Osteoblast (primary cell): ENCODE measurements at regions not wholly inside any gene's neighbourhood (a gene's known extent, or its start where the extent isn't known, plus 50 kb on each side); places are given as distances from the start of the nearest gene placed in this dataset.

Source experiments
- DNase-seq: peaks from one replicate; pipeline ENCODE4 v3.0.0; 2011; ENCODE audit warnings: low spot score, mixed read lengths; ENCODE audit not compliant: insufficient read length; ENCODE audit errors: missing footprints
- H2AFZ ChIP-seq: 2 replicates; pipeline ENCODE4 v1.6.0; 2011; ENCODE audit warnings: mild to moderate bottlenecking, low read length
- H3K27ac ChIP-seq: 2 replicates; pipeline ENCODE4 v1.5.1; 2011; ENCODE audit warnings: mild to moderate bottlenecking, low read depth, low read length, moderate library complexity
- H3K27me3 ChIP-seq: 2 replicates; pipeline ENCODE4 v1.6.0; 2012; ENCODE audit warnings: mild to moderate bottlenecking, control low read depth, inconsistent platforms, low read length, moderate library complexity; ENCODE audit not compliant: insufficient read depth
- H3K36me3 ChIP-seq: 2 replicates; pipeline ENCODE4 v1.5.1; 2011; ENCODE audit warnings: mild to moderate bottlenecking, low read length, control low read depth, moderate library complexity; ENCODE audit not compliant: insufficient read depth
- H3K4me1 ChIP-seq: 2 replicates; pipeline ENCODE4 v1.5.1; 2011; ENCODE audit warnings: mild to moderate bottlenecking, low read length, control low read depth, moderate library complexity; ENCODE audit not compliant: insufficient read depth
- H3K4me2 ChIP-seq: 2 replicates; pipeline ENCODE4 v1.6.0; 2011; ENCODE audit warnings: mild to moderate bottlenecking, low read length; ENCODE audit not compliant: insufficient read depth
- H3K4me3 ChIP-seq: fragments of 200-600 bp; sonication (generic); 3 replicates; pipeline ENCODE4 v1.5.1; 2012; ENCODE audit warnings: mild to moderate bottlenecking, low read length, inconsistent platforms; ENCODE audit not compliant: insufficient read depth
- H3K79me2 ChIP-seq: 2 replicates; pipeline ENCODE4 v1.6.0; 2012; ENCODE audit warnings: mild to moderate bottlenecking, low read length, control low read depth, inconsistent platforms; ENCODE audit not compliant: insufficient read depth
- H3K9me3 ChIP-seq: 2 replicates; pipeline ENCODE4 v1.5.1; 2011; ENCODE audit warnings: low read depth, low read length, control low read depth
- H4K20me1 ChIP-seq: 2 replicates; pipeline ENCODE4 v1.6.0; 2012; ENCODE audit warnings: mild to moderate bottlenecking, low read length, control low read depth; ENCODE audit not compliant: insufficient read depth
- CTCF ChIP-seq: IDR thresholded peaks from 2 replicates; pipeline ENCODE4 v1.5.1; 2011; ENCODE audit warnings: mild to moderate bottlenecking, low read depth, low read length, moderate library complexity; ENCODE audit errors: extremely low read depth

- H3K79me2 ChIP-seq = no peaks in the 10 kb centered on the region
- TF ChIP-seq CTCF = no peak
- H3K9me3 ChIP-seq = no peaks in the 10 kb centered on the region
- H2AFZ ChIP-seq = no peak overlapping the region
- H3K4me2 ChIP-seq = no peak overlapping the region
- H3K4me3 ChIP-seq = no peak overlapping the region
- no peak for DNase-seq
- no peaks in the 10 kb centered on the region for H3K36me3 ChIP-seq
- H3K27me3 ChIP-seq = no peaks in the 10 kb centered on the region
- H4K20me1 ChIP-seq = no peaks in the 10 kb centered on the region
- no peaks in the 10 kb centered on the region for H3K4me1 ChIP-seq
- H3K27ac ChIP-seq = no peak overlapping the region
Observed at GRCh38 chr10:80767963-80768362, 230.3 kb downstream of the SH2D4B start.

- Histone ChIP-seq H3K4me1 (no peaks in the 10 kb centered on the region), H2AFZ (no peak overlapping the region), H3K27ac (no peak overlapping the region), H4K20me1 (no peaks in the 10 kb centered on the region), H3K36me3 (no peaks in the 10 kb centered on the region), H3K9me3 (no peaks in the 10 kb centered on the region), H3K79me2 (no peaks in the 10 kb centered on the region), H3K27me3 (no peaks in the 10 kb centered on the region), H3K4me2 (no peak overlapping the region), H3K4me3 (no peak overlapping the region)
- no peak for TF ChIP-seq CTCF
- no peak for DNase-seq
Observed at GRCh38 chr10:80769700-80770160, 232.0 kb downstream of the SH2D4B start.

- no peak overlapping the region for H3K4me3 ChIP-seq
- no peaks in the 10 kb centered on the region for H3K9me3 ChIP-seq
- H3K4me1 ChIP-seq = no peaks in the 10 kb centered on the region
- H3K79me2 ChIP-seq = no peaks in the 10 kb centered on the region
- no peak overlapping the region for H3K27ac ChIP-seq
- no peaks in the 10 kb centered on the region for H3K27me3 ChIP-seq
- no peaks in the 10 kb centered on the region for H4K20me1 ChIP-seq
- no peak overlapping the region for H3K4me2 ChIP-seq
- TF ChIP-seq CTCF = no peak
- no peaks in the 10 kb centered on the region for H3K36me3 ChIP-seq
- DNase-seq = no peak
- H2AFZ ChIP-seq = no peak overlapping the region
Observed at GRCh38 chr10:80770239-80770638, 232.5 kb downstream of the SH2D4B start.

GRCh38 chr10:80771285-80771684 lies 233.6 kb downstream of the SH2D4B start:
- no peaks in the 10 kb centered on the region for H3K79me2 ChIP-seq
- no peak overlapping the region for H3K4me2 ChIP-seq
- no peaks in the 10 kb centered on the region for H4K20me1 ChIP-seq
- H3K4me3 ChIP-seq = no peak overlapping the region
- H3K27me3 ChIP-seq = no peaks in the 10 kb centered on the region
- no peaks in the 10 kb centered on the region for H3K4me1 ChIP-seq
- DNase-seq = no peak
- H2AFZ ChIP-seq = no peak overlapping the region
- no peaks in the 10 kb centered on the region for H3K36me3 ChIP-seq
- H3K9me3 ChIP-seq = no peaks in the 10 kb centered on the region
- no peak overlapping the region for H3K27ac ChIP-seq
- no peak for TF ChIP-seq CTCF
